H9 (cell line): ENCODE measurements at regions not wholly inside any gene's neighbourhood (a gene's known extent, or its start where the extent isn't known, plus 50 kb on each side); places are given as distances from the start of the nearest gene placed in this dataset.

Source experiments
- DNase-seq: peaks from one replicate; pipeline ENCODE4 v3.0.0-alpha.2; 2017
- H2AFZ ChIP-seq: one replicate; pipeline ENCODE4 v1.6.1; 2013; ENCODE audit warnings: mild to moderate bottlenecking, low read length, control low read depth, moderate library complexity
- H2AK5ac ChIP-seq: 2 replicates; pipeline ENCODE4 v1.6.1; 2013; ENCODE audit warnings: low read length, control low read depth, mixed read lengths; ENCODE audit not compliant: insufficient read length
- H2BK120ac ChIP-seq: one replicate; pipeline ENCODE4 v1.6.1; 2013; ENCODE audit warnings: low read depth, mild to moderate bottlenecking, low read length, control low read depth, inconsistent platforms; ENCODE audit not compliant: poor library complexity, severe bottlenecking
- H2BK12ac ChIP-seq: 2 replicates; pipeline ENCODE4 v1.6.1; 2013; ENCODE audit warnings: low read length, control low read depth, mixed read lengths, low read depth; ENCODE audit not compliant: insufficient read length
- H2BK15ac ChIP-seq: 2 replicates; pipeline ENCODE4 v1.6.1; 2013; ENCODE audit warnings: low read depth, low read length, control low read depth
- H2BK20ac ChIP-seq: one replicate; pipeline ENCODE4 v1.6.1; 2013; ENCODE audit warnings: low read depth, mild to moderate bottlenecking, low read length, control low read depth, inconsistent platforms; ENCODE audit not compliant: poor library complexity, severe bottlenecking
- H2BK5ac ChIP-seq: 2 replicates; pipeline ENCODE4 v1.6.1; 2013; ENCODE audit warnings: low read length, control low read depth, mixed read lengths; ENCODE audit not compliant: insufficient read length
- H3K14ac ChIP-seq: 2 replicates; pipeline ENCODE4 v1.6.1; 2013; ENCODE audit warnings: low read length, control low read depth; ENCODE audit not compliant: insufficient read depth
- H3K18ac ChIP-seq: 2 replicates; pipeline ENCODE4 v1.6.1; 2013; ENCODE audit warnings: low read depth, mild to moderate bottlenecking, mixed read lengths, low read length, control low read depth; ENCODE audit not compliant: insufficient read length
- H3K23ac ChIP-seq: 2 replicates; pipeline ENCODE4 v1.6.1; 2013; ENCODE audit warnings: low read length, control low read depth, mixed read lengths, low read depth; ENCODE audit not compliant: insufficient read length
- H3K23me2 ChIP-seq: 2 replicates; pipeline ENCODE4 v1.6.1; 2013; ENCODE audit warnings: low read depth, mild to moderate bottlenecking, mixed read lengths, low read length, control low read depth; ENCODE audit not compliant: insufficient read length, poor library complexity, severe bottlenecking
- H3K27ac ChIP-seq: 2 replicates; pipeline ENCODE4 v1.5.1; 2013; ENCODE audit warnings: low read length, control low read depth, mixed read lengths, low read depth; ENCODE audit not compliant: insufficient read length
- H3K27me3 ChIP-seq: 2 replicates; pipeline ENCODE4 v1.6.1; 2013; ENCODE audit warnings: low read length, control low read depth, inconsistent platforms; ENCODE audit not compliant: insufficient read depth
- H3K4ac ChIP-seq: 2 replicates; pipeline ENCODE4 v1.6.1; 2013; ENCODE audit warnings: low read depth, mild to moderate bottlenecking, control low read depth, inconsistent platforms, low read length, moderate library complexity
- H3K4me1 ChIP-seq: 2 replicates; pipeline ENCODE4 v1.6.1; 2013; ENCODE audit warnings: low read length, control low read depth, inconsistent platforms; ENCODE audit not compliant: insufficient read depth
- H3K4me2 ChIP-seq: 2 replicates; pipeline ENCODE4 v1.6.1; 2013; ENCODE audit warnings: low read length, control low read depth, mixed read lengths; ENCODE audit not compliant: insufficient read length, insufficient read depth
- H3K56ac ChIP-seq: 2 replicates; pipeline ENCODE4 v1.6.1; 2013; ENCODE audit warnings: low read depth, mild to moderate bottlenecking, mixed read lengths, low read length, control low read depth; ENCODE audit not compliant: insufficient read length
- H3K79me1 ChIP-seq: 2 replicates; pipeline ENCODE4 v1.6.1; 2013; ENCODE audit warnings: low read depth, mild to moderate bottlenecking, moderate library complexity, low read length, control low read depth, inconsistent platforms; ENCODE audit not compliant: insufficient read depth, poor library complexity, severe bottlenecking
- H3K79me2 ChIP-seq: 2 replicates; pipeline ENCODE4 v1.6.1; 2013; ENCODE audit warnings: low read length, control low read depth, inconsistent platforms; ENCODE audit not compliant: insufficient read depth
- H3K9ac ChIP-seq: 2 replicates; pipeline ENCODE4 v1.6.1; 2013; ENCODE audit warnings: low read length, control low read depth, mixed read lengths; ENCODE audit not compliant: insufficient read length; ENCODE audit errors: extremely low read depth
- H3K9me3 ChIP-seq: one replicate; pipeline ENCODE4 v1.6.1; 2013; ENCODE audit warnings: low read depth, low read length, inconsistent platforms; ENCODE audit not compliant: control insufficient read depth
- H3T11ph ChIP-seq: one replicate; pipeline ENCODE4 v1.6.1; 2013; ENCODE audit warnings: mild to moderate bottlenecking, low read length, control low read depth, inconsistent platforms
- H4K20me1 ChIP-seq: one replicate; pipeline ENCODE4 v1.6.1; 2013; ENCODE audit not compliant: control insufficient read depth, insufficient read length, insufficient read depth
- H4K5ac ChIP-seq: 2 replicates; pipeline ENCODE4 v1.6.1; 2013; ENCODE audit warnings: low read depth, mild to moderate bottlenecking, mixed read lengths, low read length, control low read depth; ENCODE audit not compliant: insufficient read length
- H4K8ac ChIP-seq: replicated peaks from 2 replicates; pipeline ENCODE4 v1.6.1; 2013; ENCODE audit warnings: low read length, control low read depth, mixed read lengths, low read depth; ENCODE audit not compliant: insufficient read length
- H4K91ac ChIP-seq: 2 replicates; pipeline ENCODE4 v1.6.1; 2013; ENCODE audit warnings: low read depth, mild to moderate bottlenecking, moderate library complexity, mixed read lengths, low read length, control low read depth; ENCODE audit not compliant: insufficient read length
- H3K27ac Mint-ChIP-seq, 3 experiments: 2 replicates in 2 of 3; 3 replicates in 1 of 3; pipeline ENCODE4 v1.8.0; 2020 to 2021; ENCODE audit warnings: mixed read lengths in 3 of 3, mild to moderate bottlenecking in 1 of 3, moderate library complexity in 1 of 3
- H3K27me3 Mint-ChIP-seq: 2 replicates; pipeline ENCODE4 v1.8.0; 2021; ENCODE audit warnings: low read depth, mild to moderate bottlenecking, moderate library complexity, mixed read lengths
- H3K36me3 Mint-ChIP-seq, 3 experiments: 2 replicates in 2 of 3; 3 replicates in 1 of 3; pipeline ENCODE4 v1.8.0; 2020 to 2021; ENCODE audit warnings: low read depth in 3 of 3, mixed read lengths in 3 of 3; ENCODE audit not compliant: insufficient read depth in 1 of 3
- H3K4me1 Mint-ChIP-seq, 2 experiments: 2 replicates each; pipeline ENCODE4 v1.8.0; 2020; ENCODE audit warnings: mixed read lengths in 2 of 2
- H3K4me3 Mint-ChIP-seq, 2 experiments: 2 replicates in 1 of 2; 3 replicates in 1 of 2; pipeline ENCODE4 v1.8.0; 2020 to 2021; ENCODE audit warnings: mild to moderate bottlenecking in 2 of 2, mixed read lengths in 2 of 2, moderate library complexity in 1 of 2
- H3K9me3 Mint-ChIP-seq, 2 experiments: 2 replicates in 1 of 2; 3 replicates in 1 of 2; pipeline ENCODE4 v1.8.0; 2020; ENCODE audit warnings: mild to moderate bottlenecking in 2 of 2, mixed read lengths in 2 of 2, moderate library complexity in 1 of 2
- WGBS: extraction: QIAGEN DNeasy Blood & Tissue Kit; methylation state at CpG from one replicate; pipeline ENCODE4 v1.1.7; 2013; ENCODE audit warnings: missing lambda C conversion rate, low lambda C conversion rate, mixed read lengths; ENCODE audit not compliant: insufficient read length; ENCODE audit errors: extremely low coverage; 5-methylcytosine and 5-hydroxymethylcytosine counted together
- TF ChIP-seq, protein P1 (sequence below): fragments of 200-600 bp; sonication (generic); conservative IDR thresholded peaks from 3 replicates; pipeline ENCODE4 v1.8.0; 2021; ENCODE audit warnings: antibody characterized with exemption, mild to moderate bottlenecking

DNA sequence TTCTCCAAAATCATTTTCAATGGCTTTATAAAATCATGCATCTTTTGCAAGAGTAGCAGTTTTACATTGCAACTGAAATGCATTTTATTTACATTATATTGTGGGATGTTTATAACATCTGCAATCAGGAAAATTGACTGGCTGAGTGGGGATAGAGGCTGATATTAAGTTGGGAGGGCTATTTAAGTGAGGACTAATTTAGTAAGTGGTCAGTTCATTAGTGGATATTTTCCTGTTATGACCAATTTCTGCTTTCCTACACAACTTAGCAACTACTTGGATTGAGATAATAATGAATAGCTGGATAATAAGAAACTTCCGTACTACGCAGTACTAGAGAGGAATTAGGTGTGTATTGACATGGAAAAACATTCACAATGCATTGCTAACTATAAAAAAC lies 92.9 kb upstream of the SSBP2 start:
- H3K18ac ChIP-seq, result no peak overlapping the region
- H3K79me2 ChIP-seq, result no peaks in the 10 kb centered on the region
- no peak overlapping the region for H4K5ac ChIP-seq
- H2BK20ac ChIP-seq, result no peak overlapping the region
- H3K9me3 ChIP-seq, result no peaks in the 10 kb centered on the region
- TF ChIP-seq, protein P1, sequence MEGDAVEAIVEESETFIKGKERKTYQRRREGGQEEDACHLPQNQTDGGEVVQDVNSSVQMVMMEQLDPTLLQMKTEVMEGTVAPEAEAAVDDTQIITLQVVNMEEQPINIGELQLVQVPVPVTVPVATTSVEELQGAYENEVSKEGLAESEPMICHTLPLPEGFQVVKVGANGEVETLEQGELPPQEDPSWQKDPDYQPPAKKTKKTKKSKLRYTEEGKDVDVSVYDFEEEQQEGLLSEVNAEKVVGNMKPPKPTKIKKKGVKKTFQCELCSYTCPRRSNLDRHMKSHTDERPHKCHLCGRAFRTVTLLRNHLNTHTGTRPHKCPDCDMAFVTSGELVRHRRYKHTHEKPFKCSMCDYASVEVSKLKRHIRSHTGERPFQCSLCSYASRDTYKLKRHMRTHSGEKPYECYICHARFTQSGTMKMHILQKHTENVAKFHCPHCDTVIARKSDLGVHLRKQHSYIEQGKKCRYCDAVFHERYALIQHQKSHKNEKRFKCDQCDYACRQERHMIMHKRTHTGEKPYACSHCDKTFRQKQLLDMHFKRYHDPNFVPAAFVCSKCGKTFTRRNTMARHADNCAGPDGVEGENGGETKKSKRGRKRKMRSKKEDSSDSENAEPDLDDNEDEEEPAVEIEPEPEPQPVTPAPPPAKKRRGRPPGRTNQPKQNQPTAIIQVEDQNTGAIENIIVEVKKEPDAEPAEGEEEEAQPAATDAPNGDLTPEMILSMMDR, result no peak
- Mint-ChIP-seq H3K36me3 (no peaks in the 10 kb centered on the region), H3K27me3 (no peaks in the 10 kb centered on the region), H3K4me3 (no peak overlapping the region), H3K9me3 (no peaks in the 10 kb centered on the region), H3K27ac (no peak overlapping the region; a peak in 1 of 7 replicates), H3K4me1 (peaks cover 19 to 20% of the 10 kb centered on the region in 2 experiments)
- no peak overlapping the region for H2BK5ac ChIP-seq
- no peaks in the 10 kb centered on the region for H4K20me1 ChIP-seq
- H3K14ac ChIP-seq, result no peak overlapping the region
- no peaks in the 10 kb centered on the region for H3K79me1 ChIP-seq
- no peak overlapping the region for H2BK12ac ChIP-seq
- H3K4ac ChIP-seq, result no peak overlapping the region
- no peak overlapping the region for H3K4me2 ChIP-seq
- no peak overlapping the region for H3K27ac ChIP-seq
- no peak overlapping the region for H4K91ac ChIP-seq
- H2BK120ac ChIP-seq, result no peak overlapping the region
- H3K23ac ChIP-seq, result no peak overlapping the region
- no peaks in the 10 kb centered on the region for H3K23me2 ChIP-seq
- no peak overlapping the region for H4K8ac ChIP-seq
- H3K27me3 ChIP-seq, result no peaks in the 10 kb centered on the region
- WGBS, result no CpG with 5 or more reads among the region's 2 CpGs
- no peak for DNase-seq
- H2BK15ac ChIP-seq, result no peak overlapping the region
- H2AFZ ChIP-seq, result no peak overlapping the region
- H3K4me1 ChIP-seq, result peaks cover 3% of the 10 kb centered on the region; the same call in 1 of the 2 replicates
- H3K9ac ChIP-seq, result no peak overlapping the region
- H3K56ac ChIP-seq, result no peak overlapping the region
- H3T11ph ChIP-seq, result no peak overlapping the region
- no peak overlapping the region for H2AK5ac ChIP-seq
